GM18951 (cell line): ENCODE measurements at regions not wholly inside any gene's neighbourhood (a gene's known extent, or its start where the extent isn't known, plus 50 kb on each side); places are given as distances from the start of the nearest gene placed in this dataset.

Experiments
- POLR2A ChIP-seq: IDR thresholded peaks from 4 replicates; pipeline ENCODE4 v1.6.1; 2011; ENCODE audit warnings: mild to moderate bottlenecking; ENCODE audit not compliant: insufficient read length, insufficient read depth; ENCODE audit errors: extremely low read depth
- in situ Hi-C: fragments of 300-500 bp; cut with MboI; formaldehyde crosslinking; loops from one replicate; pipeline ENCODE4 v1.12.0; 2022; ENCODE audit warnings: low sequenced_read_pairs, mixed read lengths, inconsistent platforms; ENCODE audit not compliant: unreplicated experiment

- no peak for TF ChIP-seq POLR2A
These were observed 246.7 kb upstream of the CBLB start for GRCh38 chr3:106115557-106115956.

GRCh38 chr3:106116733-106117489, 248.1 kb upstream of the CBLB start:
- no peak for TF ChIP-seq POLR2A

More at GRCh38 chr3:106115557-106115956, 246.7 kb upstream of the CBLB start:
- in situ Hi-C loops: no loop called here

DNA sequence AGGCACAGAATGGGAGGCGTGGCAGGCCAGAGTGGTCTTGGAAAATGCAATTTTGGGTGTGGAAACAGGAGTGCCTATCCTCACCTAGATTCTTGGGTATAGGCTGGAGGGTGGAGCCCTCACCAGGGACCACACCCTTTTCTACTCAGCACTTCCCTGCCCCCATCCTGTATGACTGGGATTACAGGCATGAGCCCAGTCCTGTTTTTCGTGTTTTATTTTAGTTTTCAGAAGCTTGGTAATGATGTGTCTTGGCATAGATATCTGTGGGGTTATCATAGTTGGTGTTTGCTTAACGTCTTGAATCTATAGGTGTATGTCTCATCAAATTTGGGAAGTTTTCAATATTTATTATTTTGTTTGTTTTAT, 248.7 kb upstream of the CBLB start:
- no peak for TF ChIP-seq POLR2A
- in situ Hi-C loops: no loop called here

More at GRCh38 chr3:106116733-106117489, 248.1 kb upstream of the CBLB start:
- in situ Hi-C loops: no loop called here

DNA sequence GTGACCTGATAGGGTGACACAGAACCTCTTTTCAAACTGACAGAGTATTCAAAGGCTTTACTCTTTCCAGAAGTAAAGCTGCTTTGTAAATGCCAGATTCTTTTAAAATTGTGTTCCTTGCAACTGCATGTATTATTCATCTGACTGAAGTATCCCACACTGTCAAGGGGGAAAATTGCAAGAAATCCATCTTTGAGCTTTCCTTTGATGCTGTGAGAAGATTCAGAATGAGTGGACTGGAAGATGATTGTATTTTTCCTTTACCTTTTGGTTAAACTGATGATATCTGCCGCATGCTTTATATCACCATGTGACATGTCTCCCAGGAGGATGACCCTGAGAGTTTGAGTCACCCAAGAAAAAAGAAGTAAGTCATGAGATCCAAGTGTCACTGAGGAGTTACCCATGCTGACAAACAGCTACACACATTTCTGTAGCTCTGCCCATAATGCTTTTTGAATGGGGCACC, 250.8 kb upstream of the CBLB start:
- no peak for TF ChIP-seq POLR2A
- in situ Hi-C loops: no loop called here

GRCh38 chr3:106120356-106120755, 251.5 kb upstream of the CBLB start:
- no peak for TF ChIP-seq POLR2A
- in situ Hi-C loops: no loop called here

GRCh38 chr3:106121491-106122289, 252.9 kb upstream of the CBLB start:
- no peak for TF ChIP-seq POLR2A
- in situ Hi-C loops: no loop called here

DNA sequence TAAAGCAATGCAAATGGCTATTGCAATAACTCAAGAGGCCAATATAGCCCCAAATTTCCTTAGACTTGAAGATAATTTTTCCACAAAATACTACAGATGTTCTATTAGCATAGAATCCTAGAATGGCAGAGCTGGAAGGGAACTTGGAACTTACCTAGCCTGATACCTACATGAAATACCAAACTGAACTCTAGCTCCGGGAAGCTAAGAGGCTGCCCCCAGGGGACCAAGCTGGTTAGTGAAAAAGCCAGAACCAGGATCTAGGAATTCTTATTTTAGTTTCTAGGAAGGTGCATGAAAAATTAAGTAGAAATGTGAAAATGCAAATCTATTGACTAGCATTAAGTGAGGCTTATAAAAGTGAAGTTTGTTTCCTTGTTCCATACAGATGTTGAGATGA, 256.0 kb upstream of the CBLB start:
- in situ Hi-C loops: no loop called here

GRCh38 chr3:106125321-106125720, 256.5 kb upstream of the CBLB start:
- TF ChIP-seq POLR2A: no peak
- in situ Hi-C loops: no loop called here

More for the DNA sequence above, 256.0 kb upstream of the CBLB start:
- no peak for TF ChIP-seq POLR2A

DNA sequence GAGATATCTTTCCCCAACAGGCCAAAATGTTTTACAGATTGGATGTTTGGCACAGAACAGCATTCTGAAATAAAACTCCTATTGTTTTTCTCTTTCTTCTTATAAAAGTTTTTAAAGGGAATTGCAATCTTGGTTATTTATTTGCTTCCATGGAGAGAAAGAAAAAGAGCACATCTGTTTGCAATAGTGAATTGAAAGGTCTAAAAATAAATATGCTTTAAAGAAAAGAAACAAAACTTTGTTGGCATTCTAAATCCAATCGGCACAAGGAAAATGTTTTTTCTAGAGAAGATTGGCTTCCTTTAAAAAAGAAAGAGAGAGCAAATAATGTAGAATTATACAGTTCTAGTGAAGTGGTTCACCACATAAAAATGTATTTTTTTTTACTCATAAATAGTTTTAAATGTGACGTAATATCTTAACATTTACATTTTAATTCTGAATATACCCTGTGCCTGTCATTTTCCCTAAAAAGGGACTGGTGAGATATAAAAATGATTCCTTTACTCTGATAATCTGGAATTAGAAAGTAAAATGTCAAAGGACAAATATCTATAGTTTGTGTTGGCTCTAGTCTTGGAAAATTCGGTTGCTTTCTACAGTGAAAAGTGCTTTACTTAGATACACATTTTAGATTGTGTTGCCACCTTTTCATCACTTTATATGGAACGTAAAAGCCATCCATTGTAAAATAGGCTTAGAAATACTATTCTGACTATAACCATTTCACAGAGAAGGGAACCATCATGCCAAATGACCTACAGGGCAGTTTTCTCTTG, 257.4 kb upstream of the CBLB start:
- in situ Hi-C loops: no loop called here
- TF ChIP-seq POLR2A: no peak

DNA sequence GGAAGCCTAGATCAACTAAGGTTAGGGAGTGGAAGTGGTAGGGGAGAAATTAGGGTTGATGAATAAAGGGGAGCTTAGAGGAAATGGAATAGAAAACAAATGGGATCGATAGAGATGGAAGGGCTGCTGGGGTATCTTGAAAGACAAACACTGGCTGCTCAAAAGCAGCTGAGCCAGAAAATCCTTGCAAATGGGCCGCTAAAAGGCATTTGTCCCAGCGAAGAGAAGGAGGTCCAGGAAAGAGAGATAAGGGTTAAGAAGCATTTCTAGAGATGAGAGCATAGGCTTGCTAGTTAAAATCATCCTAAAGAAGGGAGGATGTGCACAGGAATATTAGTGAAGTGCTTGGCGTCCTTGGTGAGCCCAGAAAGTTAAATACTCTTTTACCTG, 258.0 kb upstream of the CBLB start:
- in situ Hi-C loops: no loop called here

GRCh38 chr3:106129939-106130338, 261.1 kb upstream of the CBLB start:
- TF ChIP-seq POLR2A: no peak
- in situ Hi-C loops: no loop called here

More for the DNA sequence above, 258.0 kb upstream of the CBLB start:
- no peak for TF ChIP-seq POLR2A

GRCh38 chr3:106130384-106131198, 261.8 kb upstream of the CBLB start:
- TF ChIP-seq POLR2A: no peak
- in situ Hi-C loops: no loop called here

- in situ Hi-C loops: no loop called here
These were observed 266.8 kb upstream of the CBLB start for GRCh38 chr3:106135451-106136160.

More at GRCh38 chr3:106135451-106136160, 266.8 kb upstream of the CBLB start:
- TF ChIP-seq POLR2A: no peak
